H9 (cell line): ENCODE measurements at regions not wholly inside any gene's neighbourhood (a gene's known extent, or its start where the extent isn't known, plus 50 kb on each side); places are given as distances from the start of the nearest gene placed in this dataset.

ENCODE experiments used
- DNase-seq: peaks from one replicate; pipeline ENCODE4 v3.0.0-alpha.2; 2017
- H2AFZ ChIP-seq: one replicate; pipeline ENCODE4 v1.6.1; 2013; ENCODE audit warnings: mild to moderate bottlenecking, low read length, control low read depth, moderate library complexity
- H2AK5ac ChIP-seq: 2 replicates; pipeline ENCODE4 v1.6.1; 2013; ENCODE audit warnings: low read length, control low read depth, mixed read lengths; ENCODE audit not compliant: insufficient read length
- H2BK120ac ChIP-seq: one replicate; pipeline ENCODE4 v1.6.1; 2013; ENCODE audit warnings: low read depth, mild to moderate bottlenecking, low read length, control low read depth, inconsistent platforms; ENCODE audit not compliant: poor library complexity, severe bottlenecking
- H2BK12ac ChIP-seq: 2 replicates; pipeline ENCODE4 v1.6.1; 2013; ENCODE audit warnings: low read length, control low read depth, mixed read lengths, low read depth; ENCODE audit not compliant: insufficient read length
- H2BK15ac ChIP-seq: 2 replicates; pipeline ENCODE4 v1.6.1; 2013; ENCODE audit warnings: low read depth, low read length, control low read depth
- H2BK20ac ChIP-seq: one replicate; pipeline ENCODE4 v1.6.1; 2013; ENCODE audit warnings: low read depth, mild to moderate bottlenecking, low read length, control low read depth, inconsistent platforms; ENCODE audit not compliant: poor library complexity, severe bottlenecking
- H2BK5ac ChIP-seq: 2 replicates; pipeline ENCODE4 v1.6.1; 2013; ENCODE audit warnings: low read length, control low read depth, mixed read lengths; ENCODE audit not compliant: insufficient read length
- H3K14ac ChIP-seq: 2 replicates; pipeline ENCODE4 v1.6.1; 2013; ENCODE audit warnings: low read length, control low read depth; ENCODE audit not compliant: insufficient read depth
- H3K18ac ChIP-seq: 2 replicates; pipeline ENCODE4 v1.6.1; 2013; ENCODE audit warnings: low read depth, mild to moderate bottlenecking, mixed read lengths, low read length, control low read depth; ENCODE audit not compliant: insufficient read length
- H3K23ac ChIP-seq: 2 replicates; pipeline ENCODE4 v1.6.1; 2013; ENCODE audit warnings: low read length, control low read depth, mixed read lengths, low read depth; ENCODE audit not compliant: insufficient read length
- H3K23me2 ChIP-seq: 2 replicates; pipeline ENCODE4 v1.6.1; 2013; ENCODE audit warnings: low read depth, mild to moderate bottlenecking, mixed read lengths, low read length, control low read depth; ENCODE audit not compliant: insufficient read length, poor library complexity, severe bottlenecking
- H3K27ac ChIP-seq: 2 replicates; pipeline ENCODE4 v1.5.1; 2013; ENCODE audit warnings: low read length, control low read depth, mixed read lengths, low read depth; ENCODE audit not compliant: insufficient read length
- H3K27me3 ChIP-seq: 2 replicates; pipeline ENCODE4 v1.6.1; 2013; ENCODE audit warnings: low read length, control low read depth, inconsistent platforms; ENCODE audit not compliant: insufficient read depth
- H3K4ac ChIP-seq: 2 replicates; pipeline ENCODE4 v1.6.1; 2013; ENCODE audit warnings: low read depth, mild to moderate bottlenecking, control low read depth, inconsistent platforms, low read length, moderate library complexity
- H3K4me1 ChIP-seq: 2 replicates; pipeline ENCODE4 v1.6.1; 2013; ENCODE audit warnings: low read length, control low read depth, inconsistent platforms; ENCODE audit not compliant: insufficient read depth
- H3K4me2 ChIP-seq: 2 replicates; pipeline ENCODE4 v1.6.1; 2013; ENCODE audit warnings: low read length, control low read depth, mixed read lengths; ENCODE audit not compliant: insufficient read length, insufficient read depth
- H3K56ac ChIP-seq: 2 replicates; pipeline ENCODE4 v1.6.1; 2013; ENCODE audit warnings: low read depth, mild to moderate bottlenecking, mixed read lengths, low read length, control low read depth; ENCODE audit not compliant: insufficient read length
- H3K79me1 ChIP-seq: 2 replicates; pipeline ENCODE4 v1.6.1; 2013; ENCODE audit warnings: low read depth, mild to moderate bottlenecking, moderate library complexity, low read length, control low read depth, inconsistent platforms; ENCODE audit not compliant: insufficient read depth, poor library complexity, severe bottlenecking
- H3K79me2 ChIP-seq: 2 replicates; pipeline ENCODE4 v1.6.1; 2013; ENCODE audit warnings: low read length, control low read depth, inconsistent platforms; ENCODE audit not compliant: insufficient read depth
- H3K9ac ChIP-seq: 2 replicates; pipeline ENCODE4 v1.6.1; 2013; ENCODE audit warnings: low read length, control low read depth, mixed read lengths; ENCODE audit not compliant: insufficient read length; ENCODE audit errors: extremely low read depth
- H3K9me3 ChIP-seq: one replicate; pipeline ENCODE4 v1.6.1; 2013; ENCODE audit warnings: low read depth, low read length, inconsistent platforms; ENCODE audit not compliant: control insufficient read depth
- H3T11ph ChIP-seq: one replicate; pipeline ENCODE4 v1.6.1; 2013; ENCODE audit warnings: mild to moderate bottlenecking, low read length, control low read depth, inconsistent platforms
- H4K20me1 ChIP-seq: one replicate; pipeline ENCODE4 v1.6.1; 2013; ENCODE audit not compliant: control insufficient read depth, insufficient read length, insufficient read depth
- H4K5ac ChIP-seq: 2 replicates; pipeline ENCODE4 v1.6.1; 2013; ENCODE audit warnings: low read depth, mild to moderate bottlenecking, mixed read lengths, low read length, control low read depth; ENCODE audit not compliant: insufficient read length
- H4K8ac ChIP-seq: replicated peaks from 2 replicates; pipeline ENCODE4 v1.6.1; 2013; ENCODE audit warnings: low read length, control low read depth, mixed read lengths, low read depth; ENCODE audit not compliant: insufficient read length
- H4K91ac ChIP-seq: 2 replicates; pipeline ENCODE4 v1.6.1; 2013; ENCODE audit warnings: low read depth, mild to moderate bottlenecking, moderate library complexity, mixed read lengths, low read length, control low read depth; ENCODE audit not compliant: insufficient read length
- H3K27ac Mint-ChIP-seq, 3 experiments: 2 replicates in 2 of 3; 3 replicates in 1 of 3; pipeline ENCODE4 v1.8.0; 2020 to 2021; ENCODE audit warnings: mixed read lengths in 3 of 3, mild to moderate bottlenecking in 1 of 3, moderate library complexity in 1 of 3
- H3K27me3 Mint-ChIP-seq: 2 replicates; pipeline ENCODE4 v1.8.0; 2021; ENCODE audit warnings: low read depth, mild to moderate bottlenecking, moderate library complexity, mixed read lengths
- H3K36me3 Mint-ChIP-seq, 3 experiments: 2 replicates in 2 of 3; 3 replicates in 1 of 3; pipeline ENCODE4 v1.8.0; 2020 to 2021; ENCODE audit warnings: low read depth in 3 of 3, mixed read lengths in 3 of 3; ENCODE audit not compliant: insufficient read depth in 1 of 3
- H3K4me1 Mint-ChIP-seq, 2 experiments: 2 replicates each; pipeline ENCODE4 v1.8.0; 2020; ENCODE audit warnings: mixed read lengths in 2 of 2
- H3K4me3 Mint-ChIP-seq, 2 experiments: 2 replicates in 1 of 2; 3 replicates in 1 of 2; pipeline ENCODE4 v1.8.0; 2020 to 2021; ENCODE audit warnings: mild to moderate bottlenecking in 2 of 2, mixed read lengths in 2 of 2, moderate library complexity in 1 of 2
- H3K9me3 Mint-ChIP-seq, 2 experiments: 2 replicates in 1 of 2; 3 replicates in 1 of 2; pipeline ENCODE4 v1.8.0; 2020; ENCODE audit warnings: mild to moderate bottlenecking in 2 of 2, mixed read lengths in 2 of 2, moderate library complexity in 1 of 2
- WGBS: extraction: QIAGEN DNeasy Blood & Tissue Kit; methylation state at CpG from one replicate; pipeline ENCODE4 v1.1.7; 2013; ENCODE audit warnings: missing lambda C conversion rate, low lambda C conversion rate, mixed read lengths; ENCODE audit not compliant: insufficient read length; ENCODE audit errors: extremely low coverage; 5-methylcytosine and 5-hydroxymethylcytosine counted together
- TF ChIP-seq, protein P1 (sequence below): fragments of 200-600 bp; sonication (generic); conservative IDR thresholded peaks from 3 replicates; pipeline ENCODE4 v1.8.0; 2021; ENCODE audit warnings: antibody characterized with exemption, mild to moderate bottlenecking

GRCh38 chrX:10381193-10381592, 224.4 kb downstream of the CLCN4 start:
- no peak overlapping the region for H3K27ac Mint-ChIP-seq
- Histone ChIP-seq H3K9me3 (peaks cover 9% of the 10 kb centered on the region), H3K27ac (no peak overlapping the region), H3K23me2 (no peaks in the 10 kb centered on the region), H3T11ph (no peak overlapping the region), H4K91ac (no peak overlapping the region), H3K14ac (no peak overlapping the region), H3K4me1 (no peaks in the 10 kb centered on the region), H2AK5ac (no peak overlapping the region), H3K23ac (no peak overlapping the region), H3K79me2 (no peaks in the 10 kb centered on the region), H2BK20ac (no peak overlapping the region), H3K4me2 (no peak overlapping the region), H3K79me1 (no peaks in the 10 kb centered on the region), H3K9ac (no peak overlapping the region), H3K56ac (no peak overlapping the region), H2BK12ac (no peak overlapping the region), H2BK15ac (no peak overlapping the region), H2AFZ (no peak overlapping the region), H4K8ac (no peak overlapping the region), H3K18ac (no peak overlapping the region), H4K5ac (no peak overlapping the region), H3K27me3 (no peaks in the 10 kb centered on the region), H2BK5ac (no peak overlapping the region), H4K20me1 (no peaks in the 10 kb centered on the region), H3K4ac (no peak overlapping the region), H2BK120ac (no peak overlapping the region)
- H3K9me3 Mint-ChIP-seq = peaks cover 46 to 52% of the 10 kb centered on the region in 2 experiments
- peaks cover 0 to 7% (median 6%) of the 10 kb centered on the region in 3 experiments; a peak in 3 of 7 replicates for H3K36me3 Mint-ChIP-seq
- TF ChIP-seq, protein P1, sequence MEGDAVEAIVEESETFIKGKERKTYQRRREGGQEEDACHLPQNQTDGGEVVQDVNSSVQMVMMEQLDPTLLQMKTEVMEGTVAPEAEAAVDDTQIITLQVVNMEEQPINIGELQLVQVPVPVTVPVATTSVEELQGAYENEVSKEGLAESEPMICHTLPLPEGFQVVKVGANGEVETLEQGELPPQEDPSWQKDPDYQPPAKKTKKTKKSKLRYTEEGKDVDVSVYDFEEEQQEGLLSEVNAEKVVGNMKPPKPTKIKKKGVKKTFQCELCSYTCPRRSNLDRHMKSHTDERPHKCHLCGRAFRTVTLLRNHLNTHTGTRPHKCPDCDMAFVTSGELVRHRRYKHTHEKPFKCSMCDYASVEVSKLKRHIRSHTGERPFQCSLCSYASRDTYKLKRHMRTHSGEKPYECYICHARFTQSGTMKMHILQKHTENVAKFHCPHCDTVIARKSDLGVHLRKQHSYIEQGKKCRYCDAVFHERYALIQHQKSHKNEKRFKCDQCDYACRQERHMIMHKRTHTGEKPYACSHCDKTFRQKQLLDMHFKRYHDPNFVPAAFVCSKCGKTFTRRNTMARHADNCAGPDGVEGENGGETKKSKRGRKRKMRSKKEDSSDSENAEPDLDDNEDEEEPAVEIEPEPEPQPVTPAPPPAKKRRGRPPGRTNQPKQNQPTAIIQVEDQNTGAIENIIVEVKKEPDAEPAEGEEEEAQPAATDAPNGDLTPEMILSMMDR = no peak
- H3K4me3 Mint-ChIP-seq = no peak overlapping the region
- H3K4me1 Mint-ChIP-seq = 0 out of 4 replicates have a peak, but pooled peaks cover 0 to 2% of the 10 kb centered on the region in 2 experiments
- WGBS = no CpG with 5 or more reads among the region's 1 CpG
- no peak for DNase-seq
- no peaks in the 10 kb centered on the region for H3K27me3 Mint-ChIP-seq
